ENCODE measurements at regions not wholly inside any gene's neighbourhood (a gene's known extent, or its start where the extent isn't known, plus 50 kb on each side); places are given as distances from the start of the nearest gene placed in this dataset.

DNA sequence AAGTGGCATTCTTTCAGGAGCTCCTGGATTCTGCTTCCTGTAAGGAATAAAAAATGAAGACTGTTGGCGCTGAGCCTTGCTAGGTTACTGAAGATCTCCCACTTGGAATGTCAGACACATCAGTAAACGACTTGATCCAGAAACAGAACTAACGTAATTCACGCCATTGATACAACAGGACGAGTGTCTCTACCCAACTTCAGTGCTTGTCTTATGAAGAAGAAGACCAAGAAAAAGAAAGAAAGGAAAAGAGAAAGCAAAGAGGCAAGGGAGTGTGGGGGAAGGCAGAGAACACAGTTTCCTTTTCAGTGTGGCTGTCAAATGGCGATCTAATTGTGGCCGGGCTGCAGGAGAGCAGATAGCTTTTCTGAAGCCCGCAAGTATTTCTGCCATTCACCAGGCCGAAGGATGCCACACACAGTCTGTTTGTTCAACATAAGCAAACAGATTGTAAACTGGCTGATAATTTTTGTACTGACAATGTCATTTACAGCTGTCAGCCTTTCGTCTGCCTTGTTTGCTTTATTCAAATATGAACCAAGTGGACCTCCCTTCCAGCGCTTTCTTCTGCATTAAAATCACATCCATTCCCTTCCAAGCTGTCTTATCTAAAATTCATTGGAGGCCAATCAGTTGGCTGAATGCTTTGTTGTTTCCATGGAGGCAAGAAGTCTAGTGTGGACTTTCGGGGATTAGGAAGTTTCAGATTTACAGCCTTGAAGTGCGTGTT is 180.6 kb downstream of the FOXA2 start:
- DNase-seq, result no peak

DNA sequence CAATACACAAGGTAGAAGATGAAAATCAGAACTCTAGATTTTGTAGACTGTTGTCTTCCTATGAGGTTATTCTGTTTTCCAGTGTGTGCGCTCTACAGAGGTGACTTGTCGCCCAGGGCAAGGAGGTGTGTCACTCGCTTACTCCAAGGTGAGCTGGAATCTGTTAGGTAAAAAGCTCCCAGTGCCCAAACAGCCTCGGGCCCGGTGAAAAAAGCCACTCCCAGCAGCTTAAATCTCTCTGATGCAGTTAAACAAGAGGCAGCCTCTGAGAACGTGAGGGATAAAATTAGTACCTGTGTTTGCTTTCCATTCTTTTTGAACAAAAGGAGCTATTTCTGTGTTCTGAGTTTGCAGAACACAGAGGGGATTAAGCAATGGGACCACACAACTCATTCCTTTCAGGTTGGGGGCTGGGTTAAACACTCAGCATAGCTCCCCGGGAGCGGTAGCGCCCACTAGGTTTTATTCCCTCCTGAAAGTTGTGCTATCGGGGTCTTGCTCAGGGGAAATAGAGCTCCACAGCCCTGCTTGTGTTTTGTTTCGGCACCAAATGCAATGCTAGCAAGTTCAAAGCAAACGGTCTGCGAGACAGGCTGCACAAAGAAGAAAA is 181.2 kb downstream of the FOXA2 start:
- no peak for DNase-seq

DNA sequence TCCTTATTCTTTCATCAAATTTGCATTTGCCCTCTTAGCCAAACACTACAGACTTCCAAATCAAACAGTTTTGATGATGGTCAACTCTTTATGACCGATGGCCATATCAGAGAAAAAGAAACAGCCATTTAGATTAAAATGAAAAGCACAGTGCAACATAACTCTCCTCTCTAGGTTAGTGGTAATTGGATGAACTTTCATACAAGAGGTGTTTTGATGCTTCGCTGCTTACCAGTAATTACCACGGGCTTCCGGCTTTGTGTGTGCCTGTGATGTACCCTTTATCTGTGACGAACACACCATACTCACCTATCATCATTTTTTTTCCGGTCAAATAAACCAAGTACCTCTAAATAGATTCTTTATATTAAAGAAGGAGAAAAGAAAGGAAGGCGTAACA is 181.8 kb downstream of the FOXA2 start:
- no peak for DNase-seq

DNA sequence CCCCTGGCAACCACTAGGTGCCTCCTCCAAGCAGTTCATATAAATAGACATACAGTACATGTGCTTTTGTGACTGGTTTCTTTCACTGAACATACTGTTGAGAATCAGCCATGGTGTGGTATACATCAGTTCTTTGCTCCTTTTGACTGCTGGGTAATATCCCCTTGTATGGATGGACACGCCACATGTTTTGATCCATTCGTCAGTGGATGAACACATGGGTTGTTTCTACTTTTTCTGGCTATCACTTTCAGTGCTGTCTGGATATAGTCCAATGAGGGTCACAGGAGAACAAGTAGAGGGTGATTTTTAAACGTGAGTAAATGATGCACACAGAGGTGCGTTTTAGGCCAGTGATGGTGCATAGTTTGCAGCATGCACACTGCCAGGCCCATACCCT is 183.9 kb downstream of the FOXA2 start:
- DNase-seq, result no peak

DNA sequence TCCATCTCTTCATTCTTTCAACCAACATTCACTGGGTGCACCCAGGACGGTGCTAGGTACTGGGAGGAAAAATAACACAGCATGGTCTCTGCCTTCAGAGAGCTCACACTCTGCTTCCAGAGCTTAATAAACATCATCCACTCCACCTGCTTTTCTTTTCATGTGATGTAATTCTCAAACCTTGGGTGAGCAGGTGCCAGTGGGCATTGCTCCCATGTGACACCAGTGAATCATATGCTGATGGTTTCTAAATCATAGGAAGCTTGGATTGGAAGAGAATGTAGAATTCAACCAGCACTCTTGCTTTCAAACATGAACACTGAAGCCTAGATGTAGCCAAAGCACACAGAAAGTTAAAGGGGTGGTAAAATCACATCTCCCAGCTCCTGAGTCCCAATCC is 189.8 kb downstream of the FOXA2 start:
- DNase-seq, result no peak

DNA sequence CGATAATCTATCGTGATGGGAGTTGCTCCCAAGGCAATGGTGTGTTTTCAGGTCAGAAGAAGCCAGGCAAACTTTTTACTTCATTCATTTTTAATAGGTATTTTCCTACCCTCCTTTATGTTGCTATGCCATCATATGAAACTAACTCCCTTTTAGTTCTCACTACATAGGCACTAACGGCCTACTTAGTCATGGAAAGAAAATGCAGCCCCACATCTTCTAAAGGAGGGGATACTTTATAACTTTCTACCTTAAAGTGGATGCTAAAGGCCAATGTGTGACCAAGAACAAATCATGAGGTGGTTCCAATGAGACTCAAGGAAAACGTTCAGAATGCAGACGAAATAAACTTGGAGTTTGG is 193.8 kb downstream of the FOXA2 start:
- DNase-seq, result no peak

DNA sequence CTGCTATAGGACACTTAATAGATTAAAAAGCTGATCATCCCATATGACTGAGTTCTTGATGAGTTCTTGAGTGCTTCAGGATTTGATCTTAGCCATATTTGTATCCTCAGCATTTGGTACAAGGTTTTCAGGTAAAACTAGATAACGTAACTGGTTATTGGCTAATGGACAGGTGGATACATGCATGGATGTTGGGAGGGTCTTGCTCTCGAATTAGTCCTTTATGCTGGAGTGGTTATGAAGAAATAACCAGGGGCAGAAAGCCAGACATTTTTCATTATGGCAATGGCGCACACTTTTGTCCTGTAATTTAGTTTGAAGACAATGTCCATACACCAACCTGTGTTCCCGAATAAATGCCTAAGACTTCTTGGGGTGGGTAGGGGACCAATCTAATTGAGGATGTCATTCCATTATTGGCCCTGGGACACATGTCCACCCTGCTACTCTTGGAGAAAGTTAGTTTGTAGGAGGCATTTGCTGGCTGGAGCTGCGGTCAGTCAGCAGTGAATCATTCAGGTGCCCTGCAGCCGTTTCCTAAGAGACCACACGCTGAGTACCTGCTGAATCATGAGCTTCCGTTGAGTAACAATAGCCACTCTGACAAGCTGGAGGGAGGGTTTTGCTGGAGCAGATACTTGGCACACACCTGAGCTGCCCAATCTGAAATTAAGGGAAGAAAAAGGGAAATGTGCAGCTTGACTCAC is 194.4 kb downstream of the FOXA2 start:
- no peak for DNase-seq

DNA sequence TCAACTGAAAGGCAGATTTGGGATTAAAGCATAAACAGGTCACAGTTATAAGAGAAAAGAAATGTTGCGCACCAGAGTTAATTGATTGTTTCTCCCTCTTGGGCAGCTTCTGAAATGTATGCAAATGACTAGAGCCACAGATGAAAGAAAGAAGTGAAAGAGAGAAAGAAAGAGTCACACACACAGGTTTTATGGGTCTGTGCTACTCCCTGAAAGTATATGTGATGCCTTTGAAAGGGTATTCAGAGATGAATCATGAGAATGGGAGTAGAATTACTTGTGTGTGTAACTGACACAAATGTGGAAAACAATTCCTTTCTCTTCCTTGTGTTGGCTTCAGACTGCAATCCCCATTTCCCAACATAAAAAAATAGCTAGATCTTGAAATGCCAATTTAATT is 196.9 kb downstream of the FOXA2 start:
- DNase-seq, result no peak

DNA sequence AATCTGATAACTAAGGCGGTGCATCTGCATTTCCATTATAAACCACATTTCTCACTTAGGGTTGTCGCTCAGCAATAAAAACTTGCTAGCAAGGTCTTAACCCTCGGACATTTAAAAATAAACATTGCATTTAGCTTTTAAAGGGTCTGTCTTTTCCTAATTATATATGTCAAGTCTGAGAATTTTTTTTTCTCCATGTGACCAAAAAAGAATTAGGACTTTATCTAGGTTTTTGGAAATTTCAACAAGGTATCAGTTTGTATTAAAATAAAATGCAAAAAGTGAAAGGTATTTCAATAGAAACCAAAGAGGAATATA is 198.1 kb downstream of the FOXA2 start:
- DNase-seq, result no peak

DNA sequence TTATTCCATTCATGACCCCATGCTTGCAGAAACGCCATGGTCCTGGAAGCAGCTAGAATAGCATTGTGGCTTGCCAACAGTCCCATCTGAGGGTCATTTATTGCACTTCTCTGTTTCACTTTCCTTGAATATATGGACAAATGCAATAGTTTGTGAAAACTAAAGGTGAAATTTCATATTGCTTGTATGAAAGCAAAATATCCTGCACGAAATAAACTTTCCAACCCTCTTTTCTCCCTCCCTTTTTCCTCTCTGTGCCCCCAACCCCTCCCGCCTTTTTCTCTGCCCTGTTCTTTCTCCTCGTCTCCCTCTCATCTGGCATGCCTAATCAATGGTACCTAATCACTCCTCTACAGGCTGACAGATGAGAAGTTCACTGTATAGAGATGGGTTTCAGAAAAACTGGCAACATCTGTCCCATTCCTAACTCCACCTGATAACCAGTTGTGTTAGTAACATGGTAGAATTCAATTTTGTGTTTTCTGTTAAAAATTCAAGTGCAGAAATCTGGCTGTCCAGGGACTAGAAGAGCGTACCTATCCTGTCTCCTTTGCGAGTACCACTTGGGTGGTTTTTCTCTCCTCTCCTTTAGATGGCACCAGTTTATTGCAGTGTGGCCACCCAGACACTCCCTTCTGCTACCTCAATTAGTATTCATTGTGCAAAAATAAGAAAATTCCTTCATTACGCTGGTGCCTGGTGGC is 198.6 kb downstream of the FOXA2 start:
- no peak for DNase-seq

DNA sequence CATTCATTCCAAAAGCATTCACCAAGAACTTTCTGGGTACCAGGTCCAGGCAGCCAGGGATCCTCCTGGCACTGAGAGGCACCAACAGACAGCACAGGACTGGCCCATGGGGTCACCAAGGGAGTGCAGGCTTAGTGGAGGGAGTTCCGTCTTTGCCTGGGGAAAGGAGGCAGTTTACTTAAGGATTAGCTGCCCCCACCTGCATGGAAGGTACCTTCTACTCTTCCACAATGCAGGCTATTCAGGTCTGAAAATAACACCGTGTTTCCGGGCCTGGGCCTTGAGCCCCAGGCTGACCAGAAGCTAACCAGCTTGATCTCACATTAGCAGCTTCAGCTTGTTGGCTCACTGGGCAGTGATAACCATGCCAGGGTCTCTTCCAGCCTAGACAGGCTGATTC is 199.4 kb downstream of the FOXA2 start:
- no peak for DNase-seq

DNA sequence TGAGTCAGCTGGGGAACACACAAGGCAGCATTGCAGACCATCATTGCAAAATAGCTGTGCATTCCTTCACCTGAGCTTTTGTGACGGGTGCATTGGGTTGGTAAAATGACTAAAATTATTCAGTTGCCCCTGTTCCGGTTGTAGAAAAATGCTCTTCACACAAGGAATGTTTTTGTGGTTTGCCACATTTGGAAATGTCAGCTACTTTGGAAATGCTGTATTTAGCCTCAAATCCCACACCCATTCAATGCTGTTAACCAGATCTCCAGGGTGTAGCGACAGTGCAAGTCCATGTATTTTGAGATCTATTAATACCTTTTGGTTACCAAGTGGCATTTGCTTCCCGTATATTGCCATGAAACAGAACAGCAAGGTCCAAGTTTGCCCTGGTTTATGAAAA is 201.2 kb downstream of the FOXA2 start:
- no peak for DNase-seq

DNA sequence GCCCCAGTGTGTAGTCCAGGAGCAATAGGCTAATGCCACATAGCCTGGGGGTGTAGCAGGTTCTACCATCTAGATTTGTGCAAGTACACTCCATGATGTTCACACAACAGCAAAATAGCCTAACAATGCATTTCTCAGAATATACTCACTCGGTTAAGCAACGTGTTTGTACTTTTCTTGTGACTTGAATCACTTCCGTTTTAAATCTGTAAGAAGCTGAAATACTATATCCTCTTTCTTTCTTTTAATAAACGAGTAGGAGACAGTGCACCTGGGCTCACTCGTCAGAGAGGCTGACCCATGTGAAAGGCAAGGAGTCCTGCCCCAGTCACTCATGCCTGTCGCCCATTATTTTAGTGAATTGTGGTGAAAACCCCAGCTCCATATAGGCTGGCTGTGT is 201.6 kb downstream of the FOXA2 start:
- DNase-seq, result no peak

DNA sequence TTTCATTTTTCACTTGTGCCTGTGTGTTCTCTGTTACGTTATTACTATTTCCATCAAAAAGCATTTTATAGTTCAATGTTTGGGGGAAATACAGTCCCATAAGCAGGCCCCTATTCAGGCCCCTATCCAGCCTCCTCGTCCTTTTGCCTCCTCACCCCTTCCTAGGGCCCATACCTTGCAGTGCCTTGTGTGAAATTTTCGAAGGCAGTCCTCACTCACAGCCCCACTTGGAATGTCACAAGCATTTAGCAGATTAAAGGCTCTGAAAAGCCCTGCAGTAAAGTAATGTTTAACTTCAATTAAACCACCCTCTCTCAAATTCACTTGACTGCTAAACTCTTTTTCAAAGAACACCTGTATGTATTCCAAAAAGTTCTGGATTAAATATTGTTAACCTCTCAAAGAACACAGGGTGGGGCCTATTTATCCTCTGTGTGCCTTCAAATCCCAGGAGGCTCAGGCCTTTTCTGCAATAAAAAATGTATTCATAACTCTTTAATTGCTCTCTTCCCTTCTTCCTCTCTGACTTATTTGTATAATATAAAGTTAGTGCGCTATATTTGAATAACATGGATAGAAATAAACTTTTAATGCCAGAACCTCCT is 202.5 kb downstream of the FOXA2 start:
- no peak for DNase-seq

DNA sequence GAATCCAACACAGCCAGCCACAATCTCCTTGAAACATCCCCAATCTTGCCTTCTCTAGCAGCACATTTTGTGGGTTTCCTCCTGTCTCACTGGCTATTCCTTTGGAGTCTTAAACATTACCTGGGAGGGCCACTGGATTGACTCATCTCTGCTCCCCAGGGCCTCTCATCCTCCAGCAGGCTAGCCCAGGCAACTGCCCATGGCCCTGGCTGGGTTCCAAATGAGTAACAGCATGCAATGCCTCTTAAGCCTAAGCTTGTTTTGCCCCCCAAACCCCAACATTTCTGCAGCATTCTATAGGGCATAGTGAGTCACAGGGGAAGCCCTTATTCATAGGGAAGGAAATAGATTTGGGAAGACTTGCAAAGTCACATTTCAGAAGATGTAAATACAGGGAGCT is 204.9 kb downstream of the FOXA2 start:
- no peak for DNase-seq

DNA sequence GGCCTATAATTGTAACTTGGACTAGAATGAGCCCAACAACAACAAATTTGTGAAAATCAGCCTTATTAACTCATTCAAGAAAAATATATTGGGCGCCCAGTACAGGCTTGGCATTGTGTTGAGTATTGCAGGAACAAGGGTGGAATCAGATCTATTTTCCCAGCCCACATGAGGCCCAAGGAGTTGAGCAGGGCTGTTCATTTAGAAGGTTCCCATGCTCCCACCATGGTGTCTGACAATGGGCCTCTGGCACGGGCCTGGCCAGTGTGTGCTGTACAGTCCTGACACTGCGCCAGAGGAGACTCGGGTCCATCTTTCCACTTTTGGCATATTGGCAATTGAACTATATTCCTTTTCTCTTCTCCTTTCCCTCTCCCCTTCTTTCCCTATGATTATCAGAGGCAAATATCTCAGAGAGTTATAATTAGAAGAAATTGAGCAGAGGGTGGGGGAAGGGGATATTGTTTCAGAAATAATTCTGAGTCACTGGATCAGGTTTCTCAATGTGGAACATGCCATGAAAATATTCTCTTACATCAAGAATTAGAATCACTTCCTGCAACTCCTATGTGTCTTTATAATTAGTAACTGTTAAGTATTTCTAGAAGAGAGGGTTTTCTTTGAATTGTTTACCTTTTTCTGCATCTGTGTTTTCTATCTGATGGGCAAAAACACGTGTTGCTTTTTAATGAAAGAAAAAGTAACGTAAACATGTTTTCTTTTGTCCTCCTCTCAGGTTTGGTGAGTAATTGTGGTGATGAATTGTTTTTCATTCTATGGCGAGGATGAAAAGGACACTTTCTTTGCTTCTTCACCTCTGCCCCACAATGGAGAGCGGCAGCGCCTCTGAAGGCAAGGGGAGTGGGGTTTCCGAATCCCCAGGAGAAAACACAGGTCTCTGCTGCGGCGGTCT is 209.4 kb downstream of the FOXA2 start:
- DNase-seq, result no peak

DNA sequence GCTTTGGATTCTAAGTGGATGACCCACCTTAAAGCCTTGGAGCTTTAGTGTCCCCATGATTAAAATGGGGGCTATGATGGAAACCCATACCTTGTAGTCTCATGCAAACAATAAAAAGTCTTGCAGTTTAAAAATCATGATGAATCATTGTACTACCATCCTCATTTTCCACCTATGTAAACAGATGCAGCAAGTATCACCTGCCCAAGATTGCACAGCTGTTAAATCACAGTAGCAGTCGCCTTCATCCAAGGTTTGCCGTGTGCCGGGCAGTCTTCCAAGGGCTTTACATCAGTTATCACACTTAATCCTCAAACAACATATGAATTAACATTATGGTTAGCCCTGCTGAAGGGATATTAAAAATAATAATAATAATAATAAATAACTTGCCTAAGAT is 210.3 kb downstream of the FOXA2 start:
- no peak for DNase-seq

DNA sequence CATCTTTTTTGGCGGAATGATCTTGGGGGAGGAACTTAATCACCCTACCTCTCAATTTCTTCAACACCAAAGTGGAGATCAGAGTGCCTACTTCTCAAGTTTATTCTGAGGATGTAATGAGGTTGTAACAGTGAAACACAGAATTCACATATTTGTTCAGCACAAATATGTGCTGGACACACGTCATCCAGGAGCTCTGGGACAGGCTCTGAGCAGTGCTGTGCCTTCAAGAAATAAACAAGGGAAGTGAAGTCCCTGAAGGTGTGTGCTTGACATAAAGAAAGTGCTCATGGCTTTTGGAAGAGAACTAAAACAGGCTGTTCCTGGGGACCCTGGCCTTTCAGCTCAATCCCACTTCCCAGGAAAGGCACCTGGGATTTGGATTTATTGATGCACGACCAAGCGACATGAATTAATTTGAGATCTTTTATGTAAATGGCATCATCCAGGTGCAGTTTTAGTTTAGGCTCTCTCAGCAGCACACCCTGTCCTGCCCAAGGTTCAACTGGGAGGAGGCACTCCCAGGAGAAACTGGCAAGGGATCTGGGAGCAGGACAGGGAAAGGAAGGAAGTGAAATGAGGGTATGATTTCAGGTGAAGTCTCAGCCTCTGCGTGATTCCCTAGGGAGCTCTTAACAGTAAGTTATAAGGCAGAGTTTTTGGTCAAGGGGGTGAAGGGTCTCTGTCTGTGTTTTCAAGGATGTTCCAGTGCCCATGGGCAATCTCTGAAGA is 211.0 kb downstream of the FOXA2 start:
- DNase-seq, result no peak

DNA sequence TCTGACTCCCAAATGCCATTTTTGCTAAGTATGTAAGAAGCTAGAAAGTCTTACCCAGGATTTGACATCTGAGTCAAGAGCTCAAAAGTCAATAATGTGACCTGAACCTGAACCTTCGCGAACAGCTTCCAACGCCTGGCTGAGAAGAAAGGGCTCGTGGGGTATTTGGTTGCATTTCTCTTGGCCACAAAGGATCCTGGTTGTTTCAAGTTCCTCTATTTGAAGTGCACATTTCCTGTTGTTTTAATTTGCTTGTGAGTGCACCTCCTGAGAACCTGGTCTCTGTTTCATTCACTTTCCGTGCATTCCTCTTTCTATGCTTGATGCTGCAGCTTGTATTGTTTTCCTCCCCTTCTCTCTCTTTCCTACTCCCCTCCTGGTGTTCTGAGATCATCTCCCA is 212.5 kb downstream of the FOXA2 start:
- DNase-seq, result no peak

DNA sequence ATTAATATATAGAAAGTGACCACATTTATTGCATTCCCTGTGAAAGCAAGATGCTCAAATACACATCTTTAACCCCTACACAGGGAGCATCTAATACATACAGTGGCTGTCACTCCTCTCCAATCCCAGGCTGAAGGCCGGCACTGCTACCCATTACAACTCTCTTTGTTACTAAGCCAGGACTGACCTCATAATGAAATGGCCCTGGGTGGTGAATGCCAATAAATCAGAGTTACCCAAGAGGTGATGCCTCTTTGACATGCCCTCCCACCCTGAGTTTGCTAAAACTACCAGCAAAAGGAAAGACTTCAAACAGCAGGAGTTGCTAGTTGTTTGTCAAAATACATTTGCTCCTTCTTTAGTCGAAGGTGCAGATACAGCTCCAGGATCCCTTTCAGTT is 214.2 kb downstream of the FOXA2 start:
- DNase-seq, result no peak

DNA sequence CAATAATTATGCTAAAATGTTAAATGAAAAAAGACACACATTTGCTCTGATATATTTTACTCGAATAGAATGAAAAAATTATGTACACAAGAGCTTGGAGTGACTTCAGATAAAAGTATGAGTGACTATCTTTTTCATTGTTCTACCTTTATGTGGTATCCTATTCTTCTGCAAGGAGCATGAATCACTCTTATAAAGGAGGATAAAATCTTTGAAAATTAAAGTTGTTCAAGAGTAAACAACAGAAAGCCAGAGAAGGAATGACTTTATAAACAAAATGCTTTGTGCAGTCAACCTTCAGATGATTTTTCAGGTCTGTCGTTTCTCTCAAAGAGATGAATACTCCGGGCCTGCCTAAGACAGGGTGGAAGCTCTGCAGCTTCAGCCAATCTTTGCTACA is 215.3 kb downstream of the FOXA2 start:
- no peak for DNase-seq

DNA sequence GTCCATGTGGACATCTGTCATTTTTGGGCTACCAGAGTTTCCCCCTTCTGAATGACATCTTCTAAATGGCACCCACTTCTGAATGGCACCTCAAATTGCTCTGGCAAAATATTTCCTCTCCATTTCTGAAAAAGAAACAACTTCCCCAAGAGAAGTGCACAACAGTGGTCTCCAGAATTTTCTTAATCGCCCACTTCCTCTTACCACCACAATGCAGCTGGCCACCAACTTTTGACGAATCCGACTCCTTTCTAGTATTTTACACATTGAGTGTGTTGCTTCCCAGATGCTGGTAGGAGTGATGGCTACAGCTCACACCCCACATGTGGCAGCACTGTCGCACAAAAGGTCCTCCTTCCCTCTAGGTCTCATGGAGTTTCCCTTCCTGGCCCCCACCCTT is 216.1 kb downstream of the FOXA2 start:
- DNase-seq, result no peak
